Right atrium auricular region (tissue), 2 donors: ENCODE measurements at regions not wholly inside any gene's neighbourhood (a gene's known extent, or its start where the extent isn't known, plus 50 kb on each side); places are given as distances from the start of the nearest gene placed in this dataset.

Source experiments
- DNase-seq: peaks from one replicate; pipeline ENCODE4 v3.0.0-alpha.2; 2019; ENCODE audit warnings: low spot score
- H3K27ac ChIP-seq, 2 donors: fragments of 200-600 bp; sonication (generic); 1 replicate in 1 of 2; 2 replicates in 1 of 2; pipeline ENCODE4 v1.5.1; 2016 to 2019
- H3K27me3 ChIP-seq, 2 donors: fragments of 200-600 bp; sonication (generic); one replicate each; pipeline versions ENCODE4 v1.5.1 to v1.6.0; 2017 to 2019
- H3K36me3 ChIP-seq: fragments of 200-600 bp; sonication (generic); one replicate; pipeline ENCODE4 v1.5.1; 2016
- H3K4me1 ChIP-seq, 2 donors: fragments of 200-600 bp; sonication (generic); one replicate each; pipeline versions ENCODE4 v1.5.1 to v1.6.0; 2017 to 2019
- H3K4me3 ChIP-seq, 2 donors: fragments of 200-600 bp; sonication (generic); 1 replicate in 1 of 2; 2 replicates in 1 of 2; pipeline ENCODE4 v1.5.1; 2017 to 2019; ENCODE audit warnings: mild to moderate bottlenecking in 1 of 2, moderate library complexity in 1 of 2
- H3K9me3 ChIP-seq, 2 donors: fragments of 200-600 bp; sonication (generic); one replicate each; pipeline ENCODE4 v1.5.1; 2019
- CTCF ChIP-seq, 2 donors: fragments of 200-600 bp; sonication (generic); IDR thresholded peaks; one replicate each; pipeline ENCODE4 v1.5.1; 2019; ENCODE audit warnings: antibody characterized with exemption in 2 of 2

GRCh38 chr4:96227515-96227914 is 387.6 kb downstream of the PDHA2 start:
- no peak for DNase-seq
- Histone ChIP-seq H3K9me3 (peaks cover 0 to 6% of the 10 kb centered on the region in 2 donors), H3K27me3 (no peaks in the 10 kb centered on the region), H3K36me3 (no peaks in the 10 kb centered on the region), H3K4me3 (no peak overlapping the region), H3K4me1 (no peaks in the 10 kb centered on the region), H3K27ac (no peak overlapping the region)
- TF ChIP-seq CTCF (IDR thresholded peaks at IDR 0.05), result no peak

- Histone ChIP-seq H3K27ac (no peak overlapping the region), H3K27me3 (no peaks in the 10 kb centered on the region), H3K36me3 (no peaks in the 10 kb centered on the region), H3K4me3 (no peak overlapping the region), H3K9me3 (peaks cover 0 to 15% of the 10 kb centered on the region in 2 donors), H3K4me1 (no peaks in the 10 kb centered on the region)
- DNase-seq, result no peak
- TF ChIP-seq CTCF (IDR thresholded peaks at IDR 0.05), result no peak
Observed at GRCh38 chr4:96228463-96228862, 388.6 kb downstream of the PDHA2 start.

GRCh38 chr4:96240041-96240440 is 400.1 kb downstream of the PDHA2 start:
- Histone ChIP-seq H3K9me3 (peaks cover 0 to 8% of the 10 kb centered on the region in 2 donors), H3K27ac (no peak overlapping the region), H3K27me3 (no peaks in the 10 kb centered on the region), H3K4me3 (no peak overlapping the region), H3K4me1 (no peaks in the 10 kb centered on the region), H3K36me3 (no peaks in the 10 kb centered on the region)
- TF ChIP-seq CTCF (IDR thresholded peaks at IDR 0.05), result no peak
- DNase-seq, result no peak

DNA sequence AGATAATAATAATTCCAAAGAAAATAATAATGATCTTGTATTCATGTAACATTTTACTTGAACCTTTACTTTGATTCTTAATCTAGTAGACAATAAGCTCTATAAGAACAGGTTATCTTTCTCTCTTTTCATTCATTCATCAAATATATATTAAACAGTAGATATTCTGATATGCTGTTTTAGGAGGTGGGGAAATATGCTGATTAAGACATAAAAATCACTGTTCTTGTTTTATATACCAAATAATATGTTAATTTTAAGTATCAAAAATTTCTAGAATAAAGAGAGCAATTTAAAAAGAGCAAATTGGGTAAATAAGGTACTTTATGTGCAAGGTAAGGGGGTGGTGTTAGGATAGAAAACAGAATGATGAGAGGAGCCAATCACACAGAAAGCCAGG is 401.9 kb downstream of the PDHA2 start:
- no peak for TF ChIP-seq CTCF (IDR thresholded peaks at IDR 0.05)
- Histone ChIP-seq H3K27ac (no peak overlapping the region), H3K9me3 (peaks cover 0 to 12% of the 10 kb centered on the region in 2 donors), H3K4me1 (no peaks in the 10 kb centered on the region), H3K27me3 (no peaks in the 10 kb centered on the region), H3K4me3 (no peak overlapping the region), H3K36me3 (no peaks in the 10 kb centered on the region)
- DNase-seq, result no peak

DNA sequence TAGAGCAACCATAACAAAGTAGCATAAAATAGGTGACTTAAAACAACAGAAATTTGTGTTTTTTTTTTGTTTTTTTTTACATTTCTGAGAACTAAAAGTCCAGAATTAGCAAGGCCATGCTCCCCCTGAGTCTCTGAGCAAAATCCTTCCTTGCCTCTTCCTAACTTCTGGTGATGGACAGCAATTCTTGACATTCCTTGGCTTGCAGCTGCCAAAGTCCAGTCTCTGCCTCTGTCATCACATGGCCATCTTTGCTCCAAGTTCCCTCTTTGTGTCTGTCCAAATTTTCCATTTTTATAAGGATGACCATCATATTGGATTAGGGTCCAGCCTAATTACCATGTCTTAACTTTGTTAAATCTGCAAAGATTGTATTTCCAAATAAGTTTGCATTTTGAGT is 407.2 kb downstream of the PDHA2 start:
- H3K4me3 ChIP-seq, result no peak overlapping the region
- peaks cover 0 to 5% of the 10 kb centered on the region in 2 donors for H3K9me3 ChIP-seq
- no peak overlapping the region for H3K27ac ChIP-seq
- H3K27me3 ChIP-seq, result no peaks in the 10 kb centered on the region
- no peak for TF ChIP-seq CTCF (IDR thresholded peaks at IDR 0.05)
- no peaks in the 10 kb centered on the region for H3K4me1 ChIP-seq
- DNase-seq, result no peak
- H3K36me3 ChIP-seq, result no peaks in the 10 kb centered on the region

GRCh38 chr4:96248225-96248624 is 408.3 kb downstream of the PDHA2 start:
- no peak for TF ChIP-seq CTCF (IDR thresholded peaks at IDR 0.05)

More at GRCh38 chr4:96248225-96248624, 408.3 kb downstream of the PDHA2 start:
- H3K9me3 ChIP-seq, result peaks cover 0 to 5% of the 10 kb centered on the region in 2 donors
- no peaks in the 10 kb centered on the region for H3K4me1 ChIP-seq
- H3K36me3 ChIP-seq, result no peaks in the 10 kb centered on the region
- H3K4me3 ChIP-seq, result no peak overlapping the region
- no peak overlapping the region for H3K27ac ChIP-seq
- H3K27me3 ChIP-seq, result no peaks in the 10 kb centered on the region
- DNase-seq, result no peak
